GM21381 (cell line): ENCODE measurements at regions not wholly inside any gene's neighbourhood (a gene's known extent, or its start where the extent isn't known, plus 50 kb on each side); places are given as distances from the start of the nearest gene placed in this dataset.

Experiments
- ATAC-seq: cut with Tn5 transposase; IDR thresholded peaks from one replicate; pipeline ENCODE4 v1.9.1; 2021; ENCODE audit warnings: mild to moderate bottlenecking, moderate library complexity; ENCODE audit not compliant: unreplicated experiment

GRCh38 chr1:232263452-232263851 lies 366.5 kb downstream of the SIPA1L2 start:
- ATAC-seq, result no peak

- ATAC-seq, result no peak
These were observed 366.9 kb downstream of the SIPA1L2 start for GRCh38 chr1:232262991-232263390.

- ATAC-seq, result no peak
These were observed 369.1 kb downstream of the SIPA1L2 start for GRCh38 chr1:232260861-232261260.

- no peak for ATAC-seq
These were observed 369.9 kb downstream of the SIPA1L2 start for GRCh38 chr1:232260045-232260444.

GRCh38 chr1:232259333-232259732 lies 370.6 kb downstream of the SIPA1L2 start:
- ATAC-seq, result no peak

GRCh38 chr1:232252546-232253118 lies 377.3 kb downstream of the SIPA1L2 start:
- no peak for ATAC-seq

- no peak for ATAC-seq
These were observed 379.1 kb downstream of the SIPA1L2 start for GRCh38 chr1:232250838-232251237.

- no peak for ATAC-seq
These were observed 379.8 kb downstream of the SIPA1L2 start for GRCh38 chr1:232249861-232250777.

GRCh38 chr1:232249339-232249738 lies 380.6 kb downstream of the SIPA1L2 start:
- no peak for ATAC-seq

GRCh38 chr1:232248276-232248820 lies 381.6 kb downstream of the SIPA1L2 start:
- no peak for ATAC-seq

GRCh38 chr1:232247669-232248068 lies 382.3 kb downstream of the SIPA1L2 start:
- ATAC-seq, result no peak

GRCh38 chr1:232244426-232244825 lies 385.5 kb downstream of the SIPA1L2 start:
- ATAC-seq, result no peak

- no peak for ATAC-seq
These were observed 389.9 kb downstream of the SIPA1L2 start for GRCh38 chr1:232239998-232240397.

- ATAC-seq, result no peak
These were observed 390.4 kb downstream of the SIPA1L2 start for GRCh38 chr1:232239522-232239921.

- ATAC-seq, result no peak
These were observed 391.9 kb downstream of the SIPA1L2 start for GRCh38 chr1:232238009-232238408.

GRCh38 chr1:232227306-232227705 lies 402.6 kb downstream of the SIPA1L2 start:
- no peak for ATAC-seq

- ATAC-seq, result peak; percentile 57
These were observed 403.7 kb downstream of the SIPA1L2 start for GRCh38 chr1:232226197-232226712.

- ATAC-seq, result no peak
These were observed 404.4 kb downstream of the SIPA1L2 start for GRCh38 chr1:232225336-232226131.

GRCh38 chr1:232223887-232224286 lies 406.0 kb downstream of the SIPA1L2 start:
- no peak for ATAC-seq

- no peak for ATAC-seq
These were observed 406.7 kb downstream of the SIPA1L2 start for GRCh38 chr1:232223183-232223708.

GRCh38 chr1:232222614-232223013 lies 407.3 kb downstream of the SIPA1L2 start:
- no peak for ATAC-seq
